Astrocyte (in vitro differentiated cells and primary cell): ENCODE measurements at regions not wholly inside any gene's neighbourhood (a gene's known extent, or its start where the extent isn't known, plus 50 kb on each side); places are given as distances from the start of the nearest gene placed in this dataset.

Experiments
- DNase-seq: peaks from one replicate; pipeline ENCODE4 v3.0.0-alpha.2; 2010; ENCODE audit warnings: low read depth
- FAIRE-seq: peaks from 2 replicates; lab custom pipeline; 2011; peaks lifted over from hg19 to GRCh38; lab: Jason Lieb, UNC
- H2AFZ ChIP-seq: 2 replicates; pipeline ENCODE4 v1.6.0; 2012; ENCODE audit warnings: low read depth, low read length, inconsistent platforms
- H3K27ac ChIP-seq: 2 replicates; pipeline ENCODE4 v1.5.1; 2011; ENCODE audit warnings: low read depth, low read length, inconsistent platforms
- H3K27me3 ChIP-seq: 2 replicates; pipeline ENCODE4 v1.6.0; 2011; ENCODE audit warnings: low read length, inconsistent platforms; ENCODE audit not compliant: insufficient read depth
- H3K36me3 ChIP-seq: 2 replicates; pipeline ENCODE4 v1.5.1; 2011; ENCODE audit warnings: low read length, inconsistent platforms; ENCODE audit not compliant: insufficient read depth
- H3K4me1 ChIP-seq: 2 replicates; pipeline ENCODE4 v1.5.1; 2011; ENCODE audit warnings: low read length, inconsistent platforms; ENCODE audit not compliant: insufficient read depth
- H3K4me2 ChIP-seq: 2 replicates; pipeline ENCODE4 v1.6.0; 2012; ENCODE audit warnings: low read length, inconsistent platforms
- H3K4me3 ChIP-seq: 2 replicates; pipeline ENCODE4 v1.5.1; 2011; ENCODE audit warnings: low read depth, mild to moderate bottlenecking, low read length, inconsistent platforms; ENCODE audit not compliant: insufficient read depth
- H3K79me2 ChIP-seq: 2 replicates; pipeline ENCODE4 v1.6.0; 2012; ENCODE audit warnings: mild to moderate bottlenecking, low read length, inconsistent platforms; ENCODE audit not compliant: insufficient read depth
- H3K9ac ChIP-seq: 2 replicates; pipeline ENCODE4 v1.6.0; 2012; ENCODE audit warnings: mild to moderate bottlenecking, low read length, inconsistent platforms
- H3K9me3 ChIP-seq: 2 replicates; pipeline ENCODE4 v1.5.1; 2012; ENCODE audit warnings: low read depth, mild to moderate bottlenecking, low read length, inconsistent platforms; ENCODE audit not compliant: insufficient read depth
- H4K20me1 ChIP-seq: 2 replicates; pipeline ENCODE4 v1.6.0; 2012; ENCODE audit warnings: low read length, inconsistent platforms; ENCODE audit not compliant: insufficient read depth
- H3K27ac Mint-ChIP-seq: one replicate; pipeline ENCODE4 v1.8.0; 2021; ENCODE audit warnings: mild to moderate bottlenecking, mixed read lengths; ENCODE audit not compliant: unreplicated experiment
- H3K27me3 Mint-ChIP-seq: one replicate; pipeline ENCODE4 v1.8.0; 2021; ENCODE audit warnings: low read depth, mixed read lengths; ENCODE audit not compliant: unreplicated experiment
- H3K36me3 Mint-ChIP-seq: one replicate; pipeline ENCODE4 v1.8.0; 2021; ENCODE audit warnings: low read depth, mixed read lengths; ENCODE audit not compliant: unreplicated experiment
- H3K4me1 Mint-ChIP-seq: one replicate; pipeline ENCODE4 v1.8.0; 2021; ENCODE audit warnings: low read depth, mixed read lengths; ENCODE audit not compliant: unreplicated experiment
- H3K4me3 Mint-ChIP-seq: one replicate; pipeline ENCODE4 v1.8.0; 2021; ENCODE audit warnings: mild to moderate bottlenecking, moderate library complexity, mixed read lengths; ENCODE audit not compliant: unreplicated experiment
- H3K9me3 Mint-ChIP-seq: one replicate; pipeline ENCODE4 v1.8.0; 2021; ENCODE audit warnings: mild to moderate bottlenecking, mixed read lengths; ENCODE audit not compliant: unreplicated experiment
- CTCF ChIP-seq: IDR thresholded peaks from 2 replicates; pipeline ENCODE4 v1.5.1; 2011; ENCODE audit warnings: low read depth, mild to moderate bottlenecking, inconsistent platforms, low read length, moderate library complexity; ENCODE audit not compliant: insufficient read depth
- EZH2 ChIP-seq: IDR thresholded peaks from 2 replicates; pipeline ENCODE4 v1.6.1; 2012; ENCODE audit warnings: mild to moderate bottlenecking, low read length, inconsistent platforms; ENCODE audit not compliant: insufficient read depth

- Mint-ChIP-seq H3K27me3 (peaks cover 1% of the 10 kb centered on the region), H3K4me1 (no peaks in the 10 kb centered on the region), H3K36me3 (no peaks in the 10 kb centered on the region), H3K4me3 (no peak overlapping the region), H3K9me3 (peaks cover 9% of the 10 kb centered on the region), H3K27ac (no peak overlapping the region)
- Histone ChIP-seq H3K9me3 (no peaks in the 10 kb centered on the region), H3K4me3 (no peak overlapping the region), H3K36me3 (no peaks in the 10 kb centered on the region), H4K20me1 (no peaks in the 10 kb centered on the region), H2AFZ (no peak overlapping the region), H3K27me3 (no peaks in the 10 kb centered on the region), H3K9ac (no peak overlapping the region), H3K27ac (no peak overlapping the region), H3K4me1 (no peaks in the 10 kb centered on the region), H3K4me2 (peak overlapping the region; percentile 52), H3K79me2 (no peaks in the 10 kb centered on the region)
- no peak for FAIRE-seq
- TF ChIP-seq EZH2 = no peak
- TF ChIP-seq CTCF = no peak
- no peak for DNase-seq
Measured at GRCh38 chr19:16002406-16003384, 53.9 kb downstream of the OR10H4 start.

GRCh38 chr19:16003391-16003790 is 54.6 kb downstream of the OR10H4 start:
- no peak overlapping the region for H3K9ac ChIP-seq
- no peak overlapping the region for H3K4me3 Mint-ChIP-seq
- H3K9me3 ChIP-seq = no peaks in the 10 kb centered on the region
- H4K20me1 ChIP-seq = no peaks in the 10 kb centered on the region
- H3K27ac Mint-ChIP-seq = no peak overlapping the region
- H3K27me3 Mint-ChIP-seq = no peaks in the 10 kb centered on the region
- no peak overlapping the region for H2AFZ ChIP-seq
- H3K9me3 Mint-ChIP-seq = peaks cover 5% of the 10 kb centered on the region
- H3K27me3 ChIP-seq = no peaks in the 10 kb centered on the region
- DNase-seq (no peak), FAIRE-seq (no peak)
- no peak for TF ChIP-seq EZH2
- no peak for TF ChIP-seq CTCF
- H3K4me1 ChIP-seq = no peaks in the 10 kb centered on the region
- no peaks in the 10 kb centered on the region for H3K4me1 Mint-ChIP-seq
- no peaks in the 10 kb centered on the region for H3K79me2 ChIP-seq
- no peak overlapping the region for H3K4me3 ChIP-seq
- no peak overlapping the region for H3K27ac ChIP-seq
- H3K36me3 ChIP-seq = no peaks in the 10 kb centered on the region
- H3K4me2 ChIP-seq = no peak overlapping the region
- H3K36me3 Mint-ChIP-seq = no peaks in the 10 kb centered on the region

GRCh38 chr19:16005925-16006324 is 57.1 kb downstream of the OR10H4 start:
- Histone ChIP-seq H3K27ac (no peak overlapping the region), H2AFZ (no peak overlapping the region), H3K27me3 (no peaks in the 10 kb centered on the region), H3K4me2 (no peak overlapping the region), H4K20me1 (no peaks in the 10 kb centered on the region), H3K79me2 (no peaks in the 10 kb centered on the region), H3K9ac (no peak overlapping the region), H3K4me3 (no peak overlapping the region), H3K9me3 (no peaks in the 10 kb centered on the region), H3K36me3 (no peaks in the 10 kb centered on the region), H3K4me1 (no peaks in the 10 kb centered on the region)
- TF ChIP-seq CTCF (no peak), EZH2 (no peak)
- H3K9me3 Mint-ChIP-seq = peaks cover 2% of the 10 kb centered on the region
- H3K27ac Mint-ChIP-seq = no peak overlapping the region
- H3K4me3 Mint-ChIP-seq = no peak overlapping the region
- no peaks in the 10 kb centered on the region for H3K4me1 Mint-ChIP-seq
- H3K27me3 Mint-ChIP-seq = no peaks in the 10 kb centered on the region
- FAIRE-seq (no peak), DNase-seq (no peak)
- H3K36me3 Mint-ChIP-seq = no peaks in the 10 kb centered on the region
